GM23248 (cell line): ENCODE measurements at regions not wholly inside any gene's neighbourhood (a gene's known extent, or its start where the extent isn't known, plus 50 kb on each side); places are given as distances from the start of the nearest gene placed in this dataset. TPM values are rescaled to one million over a fixed set of nuclear protein-coding genes. Genes with fewer than 3 reads are reported as not detected.
A peak's percentile ranks its signal among the peaks of the same experiment; 100 is the strongest.

Experiments
- DNase-seq: peaks from one replicate; pipeline ENCODE4 v3.0.0-alpha.2; 2015
- H2AFZ ChIP-seq: fragments of 200-600 bp; sonication (generic); 2 replicates; pipeline ENCODE4 v1.6.1; 2016; ENCODE audit warnings: antibody characterized with exemption
- H3F3A ChIP-seq: fragments of 200-600 bp; sonication (generic); 2 replicates; pipeline ENCODE4 v1.6.1; 2016; ENCODE audit warnings: mild to moderate bottlenecking, antibody characterized with exemption, mixed run types; ENCODE audit not compliant: insufficient read depth
- H3K27ac ChIP-seq: fragments of 200-600 bp; sonication (generic); 2 replicates; pipeline ENCODE4 v1.5.1; 2016; ENCODE audit warnings: mild to moderate bottlenecking
- H3K27me3 ChIP-seq: fragments of 200-600 bp; sonication (generic); replicated peaks from 2 replicates; pipeline ENCODE4 v1.6.1; 2016; ENCODE audit warnings: mild to moderate bottlenecking; ENCODE audit not compliant: insufficient read depth
- H3K36me3 ChIP-seq: fragments of 200-600 bp; sonication (generic); 2 replicates; pipeline ENCODE4 v1.6.1; 2016; ENCODE audit warnings: low read depth, mild to moderate bottlenecking
- H3K4me1 ChIP-seq: fragments of 200-600 bp; sonication (generic); 2 replicates; pipeline ENCODE4 v1.6.1; 2016; ENCODE audit warnings: mild to moderate bottlenecking; ENCODE audit not compliant: insufficient read depth
- H3K4me2 ChIP-seq: fragments of 200-600 bp; sonication (generic); one replicate; pipeline ENCODE4 v1.6.1; 2016; ENCODE audit warnings: mild to moderate bottlenecking; ENCODE audit not compliant: unreplicated experiment
- H3K4me3 ChIP-seq: fragments of 200-600 bp; sonication (generic); 2 replicates; pipeline ENCODE4 v1.5.1; 2016; ENCODE audit warnings: mild to moderate bottlenecking
- H3K79me2 ChIP-seq: fragments of 200-600 bp; sonication (generic); 2 replicates; pipeline ENCODE4 v1.6.1; 2016; ENCODE audit warnings: mild to moderate bottlenecking; ENCODE audit not compliant: insufficient read depth
- H3K9ac ChIP-seq: fragments of 200-600 bp; sonication (generic); 2 replicates; pipeline ENCODE4 v1.6.1; 2016; ENCODE audit warnings: mild to moderate bottlenecking
- H3K9me2 ChIP-seq: fragments of 200-600 bp; sonication (generic); 2 replicates; pipeline ENCODE4 v1.6.1; 2016; ENCODE audit warnings: mixed run types, mild to moderate bottlenecking, moderate library complexity; ENCODE audit not compliant: insufficient read depth
- H3K9me3 ChIP-seq: fragments of 200-600 bp; sonication (generic); one replicate; pipeline ENCODE4 v1.6.1; 2017; ENCODE audit warnings: low read depth
- H4K20me1 ChIP-seq: fragments of 200-600 bp; sonication (generic); 2 replicates; pipeline ENCODE4 v1.6.0; 2016; ENCODE audit not compliant: insufficient read depth
- EZH2 ChIP-seq: fragments of 200-600 bp; sonication (generic); IDR thresholded peaks from 2 replicates; pipeline ENCODE4 v1.6.1; 2018; ENCODE audit warnings: antibody characterized with exemption, mild to moderate bottlenecking; ENCODE audit not compliant: insufficient read depth, poor library complexity, severe bottlenecking
- EZH2phosphoT487 ChIP-seq: fragments of 200-600 bp; sonication (generic); IDR thresholded peaks from 2 replicates; pipeline ENCODE4 v1.6.1; 2018; ENCODE audit warnings: antibody characterized with exemption, moderate library complexity, mild to moderate bottlenecking, low read depth; ENCODE audit not compliant: insufficient read depth
- WGBS, 2 experiments: methylation state at CpG; one replicate each; pipeline ENCODE4 v1.1.6; 2015 to 2017; ENCODE audit warnings: low lambda C conversion rate in 2 of 2, low coverage in 1 of 2; ENCODE audit errors: missing lambda C conversion rate in 2 of 2; 5-methylcytosine and 5-hydroxymethylcytosine counted together
- in situ Hi-C: fragments of 300-500 bp; cut with MboI; formaldehyde crosslinking; loops from 2 replicates; pipeline ENCODE4 v1.15.0; 2020
- small RNA-seq: library from RNA; depleted of rRNA; stranded (forward); fragments of <200 nt; gene quantifications from one replicate; pipeline ENCODE3, GENCODE V24; 2014; ENCODE audit warnings: low read depth, low replicate concordance

DNA sequence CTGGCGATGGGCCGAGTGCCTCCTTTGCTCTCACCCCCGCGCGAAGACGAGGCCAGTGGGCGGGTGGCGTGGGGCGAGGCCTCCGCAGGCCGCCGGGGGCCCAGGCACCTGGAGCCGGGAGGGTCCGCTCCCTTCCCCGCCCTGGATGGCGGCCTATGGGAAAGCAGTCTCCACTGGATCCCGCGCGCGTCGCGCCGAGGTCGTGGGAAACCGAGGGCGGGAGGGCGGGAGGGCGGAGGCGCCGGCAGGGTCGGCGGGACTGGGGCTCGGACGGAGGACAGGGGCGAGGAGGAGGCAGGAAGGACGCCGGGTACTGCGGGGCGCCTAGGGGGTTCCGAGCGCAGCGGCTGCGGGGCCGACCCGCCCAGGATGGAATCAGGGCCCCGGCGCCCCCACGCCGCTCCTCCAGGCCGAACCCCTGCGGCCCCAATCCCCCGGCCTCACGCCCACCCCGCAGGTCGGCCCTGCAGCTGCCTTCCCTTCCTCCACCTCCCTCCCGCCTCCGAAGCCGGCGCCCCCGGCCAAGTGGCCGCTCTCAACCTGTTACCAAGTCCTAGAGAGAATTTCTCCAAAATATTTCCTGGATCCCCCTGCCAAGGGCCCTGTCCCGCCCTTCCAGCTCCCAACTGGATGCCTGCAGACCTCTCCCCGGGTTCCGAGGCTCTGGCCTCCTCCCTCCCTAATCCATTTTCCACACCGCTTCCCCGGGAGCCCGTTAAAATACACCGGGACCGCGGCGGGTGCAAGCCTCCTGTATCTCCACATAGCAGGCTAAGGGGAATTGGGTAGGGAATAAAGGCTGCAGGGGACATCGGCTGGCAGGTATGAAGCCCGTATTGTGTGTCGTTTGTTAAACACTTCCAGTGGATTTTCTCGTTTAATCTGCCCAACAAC is 146.3 kb downstream of the ERCC6L2 start:
- Histone ChIP-seq H3K27ac (no peak overlapping the region), H3K4me2 (peak overlapping the region; percentile 90), H3K79me2 (no peaks in the 10 kb centered on the region), H3K4me3 (peak overlapping the region; percentile 78), H3K36me3 (no peaks in the 10 kb centered on the region), H3K27me3 (peaks cover 52% of the 10 kb centered on the region), H4K20me1 (no peaks in the 10 kb centered on the region; the same call in 1 of the 2 replicates), H3K9me2 (no peaks in the 10 kb centered on the region), H3F3A (no peaks in the 10 kb centered on the region; the same call in 1 of the 2 replicates), H3K9me3 (no peaks in the 10 kb centered on the region), H2AFZ (peak overlapping the region; percentile 67), H3K4me1 (no peaks in the 10 kb centered on the region), H3K9ac (peak overlapping the region; percentile 45)
- peak; percentile 49; the same call in 1 of the 2 replicates for TF ChIP-seq EZH2phosphoT487
- TF ChIP-seq EZH2, result peak; percentile 97
- WGBS, 2 experiments, result 6 to 11% methylated on average over 23 to 58 of the region's 75 CpGs
- in situ Hi-C loops, result no loop called here
- DNase-seq, result peak; percentile 10

DNA sequence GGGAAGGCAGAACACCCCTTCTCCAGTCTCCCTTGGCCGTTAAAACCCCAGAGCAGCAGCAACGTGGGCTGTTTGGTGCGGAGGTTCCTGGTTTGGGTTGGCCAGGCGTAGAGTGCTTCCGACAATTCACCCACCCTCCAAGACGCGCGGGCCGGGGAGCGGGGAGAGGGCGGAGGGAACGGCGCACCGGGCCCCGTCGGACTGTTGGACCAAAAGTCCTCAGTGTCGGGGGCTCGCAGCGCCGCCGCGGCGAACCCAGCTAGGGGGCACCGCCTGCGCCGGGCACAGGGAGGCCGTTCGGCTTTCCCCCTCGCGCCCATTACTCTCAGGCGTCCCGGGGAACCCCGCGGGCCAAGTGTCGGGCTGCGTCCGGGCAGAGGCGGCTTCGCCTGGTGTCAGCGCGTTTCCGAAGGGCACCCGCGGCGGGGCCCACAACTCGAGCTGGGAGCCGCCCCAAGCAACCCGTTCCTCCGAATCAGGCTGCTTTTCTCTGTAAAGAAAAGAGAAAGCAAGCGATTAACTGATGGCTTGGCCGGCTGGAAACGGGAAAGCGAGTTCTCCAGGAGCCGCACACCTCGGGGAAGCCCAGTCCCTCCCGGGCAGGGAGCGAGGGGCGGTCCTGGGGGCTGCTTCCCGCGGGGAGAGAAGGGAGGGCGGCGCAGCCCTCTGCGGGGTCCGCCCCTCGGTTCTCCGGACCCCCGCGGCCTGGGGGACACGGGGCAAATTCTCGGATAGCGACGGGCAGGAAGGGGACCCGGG is 145.5 kb downstream of the ERCC6L2 start:
- TF ChIP-seq EZH2phosphoT487 (peak; percentile 62; the same call in 1 of the 2 replicates), EZH2 (peak; percentile 84)
- Histone ChIP-seq H3K4me1 (no peaks in the 10 kb centered on the region), H3F3A (no peaks in the 10 kb centered on the region; the same call in 1 of the 2 replicates), H4K20me1 (no peaks in the 10 kb centered on the region; the same call in 1 of the 2 replicates), H3K4me2 (peak overlapping the region; percentile 90), H3K9me2 (no peaks in the 10 kb centered on the region), H3K79me2 (no peaks in the 10 kb centered on the region), H3K9ac (peak overlapping the region; percentile 45), H2AFZ (peak overlapping the region; percentile 67), H3K27ac (no peak overlapping the region), H3K27me3 (peaks cover 52% of the 10 kb centered on the region), H3K36me3 (no peaks in the 10 kb centered on the region), H3K4me3 (peak overlapping the region; percentile 78), H3K9me3 (no peaks in the 10 kb centered on the region)
- in situ Hi-C loops, result no loop called here
- 3 to 4% methylated on average over 53 to 55 of the region's 73 CpGs for WGBS, 2 experiments
- peak; percentile 55 for DNase-seq

DNA sequence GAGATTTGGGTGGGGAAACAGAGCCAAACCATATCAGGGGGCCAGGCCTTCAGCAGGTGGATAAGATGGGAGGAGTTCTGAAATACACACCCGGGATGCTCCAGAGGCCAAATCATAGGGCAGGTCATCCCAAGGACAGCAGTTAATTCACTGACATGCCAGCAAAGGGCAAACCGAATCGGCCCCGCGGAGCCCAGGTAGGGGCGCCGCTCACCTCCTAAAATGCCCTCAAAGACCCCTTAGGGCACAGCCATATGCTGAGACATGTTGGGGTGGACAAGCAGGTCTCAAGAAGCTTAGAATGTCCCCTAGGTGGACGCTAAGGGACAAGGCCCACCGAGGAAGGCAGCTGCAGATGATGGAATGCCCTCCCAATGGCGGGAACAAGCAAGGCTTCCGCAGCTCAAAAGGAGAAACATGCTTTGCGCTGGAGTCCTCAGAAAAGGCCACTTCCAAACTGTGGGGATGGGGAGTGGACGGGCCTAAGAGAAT is 144.9 kb downstream of the ERCC6L2 start:
- Histone ChIP-seq H3K4me1 (no peaks in the 10 kb centered on the region), H2AFZ (0 out of 2 replicates have a peak overlapping the region, but pooled peaks have one; percentile 67), H3K4me3 (peak overlapping the region; percentile 78), H3K9me3 (no peaks in the 10 kb centered on the region), H4K20me1 (no peaks in the 10 kb centered on the region; the same call in 1 of the 2 replicates), H3K9ac (no peak overlapping the region), H3K4me2 (peak overlapping the region; percentile 90), H3K79me2 (no peaks in the 10 kb centered on the region), H3K36me3 (no peaks in the 10 kb centered on the region), H3K27ac (no peak overlapping the region), H3F3A (no peaks in the 10 kb centered on the region; the same call in 1 of the 2 replicates), H3K9me2 (no peaks in the 10 kb centered on the region), H3K27me3 (peaks cover 46% of the 10 kb centered on the region)
- 63 to 64% methylated on average over 13 of the region's 13 CpGs for WGBS, 2 experiments
- TF ChIP-seq EZH2, result no peak
- no peak for TF ChIP-seq EZH2phosphoT487
- no peak for DNase-seq
- in situ Hi-C loops, result no loop called here

Small RNA genes lying in the stretch of these regions (small RNA-seq; reads per million reads assigned to genes)
- not detected for gene RF00019
